HG03565 (cell line): ENCODE measurements at regions not wholly inside any gene's neighbourhood (a gene's known extent, or its start where the extent isn't known, plus 50 kb on each side); places are given as distances from the start of the nearest gene placed in this dataset.

ENCODE experiments used
- ATAC-seq: cut with Tn5 transposase; IDR thresholded peaks from one replicate; pipeline ENCODE4 v1.9.1; 2021; ENCODE audit warnings: mild to moderate bottlenecking, moderate library complexity; ENCODE audit not compliant: unreplicated experiment

DNA sequence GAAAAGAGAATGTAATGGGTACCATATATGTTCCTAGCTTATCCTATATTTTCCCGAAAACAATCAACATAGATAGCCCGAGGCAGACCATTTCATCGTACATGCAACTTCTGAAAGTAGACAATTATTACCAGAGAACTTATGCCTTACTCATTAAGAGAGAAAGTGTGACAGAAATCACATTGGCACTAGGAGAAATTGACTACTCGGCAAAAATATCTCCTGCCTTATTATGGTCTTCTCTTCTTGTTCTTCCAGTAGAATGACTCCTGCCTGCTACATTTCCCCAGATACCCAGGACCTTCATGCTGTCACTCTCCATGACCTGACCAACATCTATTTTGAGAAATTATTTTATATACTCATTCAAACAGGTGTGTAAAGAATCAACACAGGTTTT, 1015.7 kb downstream of the TUSC7 start:
- ATAC-seq = no peak

GRCh38 chr3:117726776-117727175, 1017.2 kb downstream of the TUSC7 start:
- no peak for ATAC-seq

DNA sequence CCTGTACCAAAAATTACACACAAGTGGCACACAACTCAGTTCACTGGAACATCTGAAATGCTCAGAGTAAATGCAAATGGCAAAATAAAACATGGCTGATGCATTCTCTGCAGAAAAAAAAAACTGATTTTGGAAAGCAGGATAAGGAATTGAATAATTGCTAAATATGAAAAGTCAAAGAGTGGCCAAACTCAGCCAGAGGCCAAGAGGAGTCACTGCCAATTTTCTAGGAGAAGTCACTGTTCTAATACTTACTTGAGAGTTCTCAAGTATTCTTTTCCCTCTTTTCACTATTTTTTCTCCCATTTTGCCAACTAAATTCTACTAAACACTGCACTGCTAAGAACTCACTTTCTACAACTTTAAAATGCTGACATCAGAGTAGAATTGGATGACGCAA, 1018.6 kb downstream of the TUSC7 start:
- ATAC-seq = no peak

DNA sequence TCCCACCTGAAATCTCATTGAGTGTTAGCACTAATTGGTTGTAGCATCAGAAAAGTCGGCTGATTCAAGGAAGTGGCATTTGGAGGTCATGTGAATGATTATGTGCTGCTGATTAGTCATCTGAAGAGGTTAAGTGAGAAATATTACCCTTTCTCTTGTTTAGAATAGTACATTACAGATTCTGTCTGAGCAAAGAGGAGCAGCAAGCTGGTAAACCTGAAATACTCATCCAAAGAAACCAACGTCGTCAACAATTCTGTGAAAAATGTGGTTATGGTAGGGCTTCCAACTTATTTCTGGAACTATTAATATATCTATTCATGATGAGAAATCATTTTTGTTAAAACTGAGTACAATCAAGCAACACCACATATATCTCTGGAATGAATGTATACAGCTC, 1024.9 kb downstream of the TUSC7 start:
- ATAC-seq = no peak

DNA sequence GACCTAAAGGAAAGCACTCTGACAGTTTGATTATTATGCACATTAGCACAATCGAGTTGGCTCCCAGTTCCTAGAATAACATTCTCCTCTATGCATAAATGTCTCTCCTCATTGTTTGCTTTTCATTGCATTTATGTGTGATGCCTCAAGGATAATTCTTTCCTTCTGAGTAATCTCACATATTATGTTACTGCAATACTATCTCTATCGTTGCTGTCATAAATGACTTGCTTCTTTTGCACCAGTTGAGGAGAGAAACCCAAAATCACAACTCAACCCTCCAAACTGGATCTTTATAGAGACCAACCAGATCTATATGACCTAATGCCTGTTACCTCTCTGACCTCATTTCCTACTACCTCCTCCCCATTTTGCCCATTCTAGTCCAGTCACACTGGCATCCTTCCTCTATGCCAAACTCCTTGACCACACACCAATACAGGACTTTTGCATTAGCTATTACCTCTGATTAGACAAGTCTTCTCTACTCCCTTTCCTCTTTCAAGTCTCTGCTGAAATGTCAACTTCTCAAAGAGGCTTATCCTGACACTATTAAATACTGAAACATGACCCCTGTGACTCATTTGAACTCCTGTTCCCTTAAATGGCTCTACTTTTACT, 1026.0 kb downstream of the TUSC7 start:
- no peak for ATAC-seq

DNA sequence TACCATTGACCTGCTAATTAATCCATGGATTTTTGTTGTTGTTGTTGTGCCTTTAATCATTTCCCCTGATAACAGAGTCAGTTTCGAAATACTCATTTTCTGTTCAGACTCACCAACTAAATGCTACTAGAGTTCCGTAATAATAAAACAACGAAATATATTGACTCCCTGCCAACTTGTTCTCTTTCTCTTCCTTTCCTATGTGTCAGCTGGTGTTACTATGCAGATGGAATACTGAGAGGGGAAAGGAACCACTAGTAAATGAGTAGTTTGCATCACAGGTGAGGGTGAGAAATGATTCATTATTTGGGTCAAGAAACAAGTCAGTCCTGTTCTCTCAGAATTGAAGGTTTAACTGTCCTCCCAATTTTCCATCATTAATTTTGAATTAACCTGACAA, 1027.3 kb downstream of the TUSC7 start:
- ATAC-seq = no peak

GRCh38 chr3:117743993-117744392, 1034.4 kb downstream of the TUSC7 start:
- no peak for ATAC-seq

DNA sequence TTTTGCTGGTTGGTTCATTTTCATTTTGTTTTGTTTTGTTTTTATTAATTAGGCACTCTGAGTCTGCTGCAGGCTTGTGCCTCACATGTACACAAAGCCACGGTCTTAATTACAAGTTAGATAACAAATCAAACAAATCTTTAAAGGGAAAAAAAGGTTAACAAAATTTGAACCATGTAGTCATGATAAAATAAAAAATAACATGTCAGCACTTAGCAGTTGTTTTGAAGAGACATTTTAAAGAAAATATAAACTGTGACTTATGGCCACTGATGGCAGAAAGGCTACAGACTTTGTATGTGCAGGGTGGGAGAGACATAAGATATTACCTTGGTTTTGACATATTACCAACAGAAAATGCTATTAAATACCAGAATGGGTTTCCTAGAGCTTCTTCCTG, 1035.4 kb downstream of the TUSC7 start:
- no peak for ATAC-seq

DNA sequence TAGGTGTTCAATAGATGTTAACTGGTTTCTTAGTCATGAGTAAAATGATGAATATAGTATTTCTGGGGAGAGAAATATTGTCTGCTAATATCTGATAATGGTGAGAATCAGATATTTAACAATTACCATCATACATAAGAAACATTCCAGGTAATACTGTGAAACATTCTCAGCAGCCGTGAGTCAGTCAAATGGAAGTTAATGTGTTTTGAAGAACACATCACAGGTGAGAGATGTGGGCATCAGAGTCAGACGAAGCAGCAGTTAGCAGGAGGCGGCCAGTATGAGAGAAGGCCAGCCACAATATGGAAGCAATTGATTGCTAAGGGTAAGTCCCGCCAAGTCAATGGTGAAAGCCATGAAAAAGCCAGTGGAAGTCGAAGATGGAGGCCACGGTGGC, 1035.9 kb downstream of the TUSC7 start:
- ATAC-seq = no peak

- no peak for ATAC-seq
Measured at GRCh38 chr3:117746066-117746465, 1036.5 kb downstream of the TUSC7 start.

DNA sequence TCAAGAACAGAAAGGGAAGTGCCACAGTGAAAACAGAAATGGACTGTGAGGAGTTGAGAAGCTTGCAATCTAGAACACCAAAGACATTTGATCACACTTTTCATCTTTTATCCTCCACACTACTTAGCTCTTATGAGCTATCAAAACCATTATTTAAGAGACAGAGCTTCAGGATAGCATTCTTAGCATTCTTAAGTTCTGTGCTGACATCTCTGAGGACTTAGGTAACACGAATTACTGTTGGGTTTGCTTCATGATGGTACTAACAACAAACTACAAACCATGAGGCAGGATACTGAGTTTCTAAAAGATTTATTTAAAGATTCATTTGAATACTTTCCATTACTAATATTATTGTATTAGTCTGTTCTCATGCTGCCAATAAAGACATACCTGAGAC, 1038.6 kb downstream of the TUSC7 start:
- no peak for ATAC-seq

- no peak for ATAC-seq
Measured at GRCh38 chr3:117750674-117751269, 1041.2 kb downstream of the TUSC7 start.

GRCh38 chr3:117751651-117752050, 1042.1 kb downstream of the TUSC7 start:
- ATAC-seq = no peak

GRCh38 chr3:117752984-117753717, 1043.6 kb downstream of the TUSC7 start:
- no peak for ATAC-seq

DNA sequence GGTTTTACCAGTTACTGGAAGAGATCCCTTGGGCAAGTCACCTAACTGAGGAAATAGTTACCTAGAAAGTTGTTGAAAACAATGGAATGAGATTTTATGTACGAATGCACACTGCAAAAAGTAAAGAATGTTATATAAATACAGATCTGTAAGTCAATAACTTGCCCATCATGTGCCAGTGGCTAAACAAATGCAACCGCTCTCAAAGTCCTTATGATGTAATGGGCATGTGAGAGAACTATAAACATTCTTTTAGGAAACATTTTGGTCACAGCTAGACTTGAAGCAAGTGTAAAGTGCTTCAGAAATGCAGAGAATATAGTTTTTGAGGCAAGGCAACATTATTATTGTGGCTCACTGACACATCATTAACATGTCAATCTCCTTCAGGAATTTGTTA, 1044.5 kb downstream of the TUSC7 start:
- no peak for ATAC-seq

GRCh38 chr3:117754841-117755240, 1045.3 kb downstream of the TUSC7 start:
- no peak for ATAC-seq

GRCh38 chr3:117756563-117756962, 1047.0 kb downstream of the TUSC7 start:
- no peak for ATAC-seq

DNA sequence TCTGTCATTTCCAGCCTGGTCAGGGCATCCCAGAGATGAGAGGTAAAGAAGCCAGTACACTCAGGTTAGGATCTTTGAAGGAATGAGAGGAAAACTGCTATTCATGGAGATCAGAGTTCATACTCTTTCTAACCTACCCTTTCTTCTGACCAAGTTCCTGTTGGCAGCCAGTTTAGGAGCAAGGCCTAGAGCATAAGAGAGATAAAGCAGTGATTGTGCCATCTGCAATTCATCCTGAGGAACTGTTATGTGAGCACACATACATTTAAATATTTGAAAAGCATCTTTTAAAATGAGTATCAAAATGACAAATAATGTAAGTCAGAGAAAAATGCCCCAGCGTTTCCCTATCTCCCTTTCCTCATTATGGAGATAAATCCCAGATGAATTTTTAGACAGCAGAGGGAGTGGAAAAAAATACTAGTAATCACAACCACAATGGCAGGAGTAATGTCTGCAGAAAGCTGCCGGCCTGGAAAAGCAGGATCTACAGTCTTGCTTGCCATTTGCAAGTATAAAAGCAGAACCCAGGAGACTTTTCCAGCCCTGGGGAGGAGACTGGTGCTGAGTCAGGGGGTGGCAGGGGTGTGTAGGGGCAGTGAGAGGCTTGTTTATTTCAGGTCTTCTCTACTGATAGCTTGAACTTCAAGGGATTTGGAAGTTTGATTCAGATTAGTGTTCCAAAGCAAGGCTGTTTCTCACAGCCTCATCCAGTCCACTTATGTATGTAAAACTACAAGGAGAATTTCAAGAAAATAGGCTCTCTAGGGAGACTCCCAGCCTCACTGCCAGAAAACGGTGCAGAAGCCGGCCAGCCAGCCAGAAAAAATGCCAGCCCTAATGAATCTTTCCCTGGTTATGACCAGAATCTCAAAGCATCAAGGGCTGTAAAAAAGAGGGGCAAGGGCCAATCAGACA, 1052.4 kb downstream of the TUSC7 start:
- no peak for ATAC-seq

DNA sequence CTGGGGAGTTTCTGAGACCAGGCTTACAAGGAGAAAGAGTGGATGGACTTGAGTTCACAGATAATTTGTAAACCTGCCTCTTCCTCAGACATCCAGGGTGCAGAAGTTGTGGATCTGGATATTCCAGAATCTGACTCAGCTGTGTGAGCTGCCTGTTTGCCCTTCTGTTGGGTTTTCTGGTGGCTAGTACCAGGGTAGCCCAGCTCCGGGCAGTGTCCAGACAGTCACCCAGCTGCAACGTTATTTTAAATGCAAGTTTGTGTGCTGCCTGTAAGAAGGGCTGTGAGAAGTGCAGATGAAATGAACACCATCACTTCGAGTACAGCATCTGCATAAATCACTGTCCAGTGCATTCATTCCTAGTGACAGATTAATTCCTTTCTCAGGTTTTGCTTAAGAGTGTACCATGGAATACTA, 1053.0 kb downstream of the TUSC7 start:
- no peak for ATAC-seq

DNA sequence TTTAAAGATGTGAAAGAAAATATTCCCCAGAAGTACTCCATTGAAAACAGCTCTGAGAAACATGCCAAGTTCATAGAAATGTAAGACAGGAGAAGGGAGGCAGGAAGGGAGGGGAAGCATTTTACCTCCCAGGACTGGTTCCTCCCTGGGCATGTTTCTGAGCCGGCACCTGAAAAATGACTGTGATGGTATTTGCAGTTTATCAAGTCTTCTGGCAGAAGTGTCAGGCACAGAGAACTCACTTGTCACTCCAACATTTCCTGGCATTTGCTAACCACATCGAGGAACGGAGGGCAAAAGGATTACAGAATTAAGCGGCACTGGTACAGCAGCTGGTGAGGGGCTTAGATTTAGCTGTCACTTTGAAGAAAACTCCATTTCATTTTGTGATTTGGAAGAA, 1054.0 kb downstream of the TUSC7 start:
- ATAC-seq = no peak

DNA sequence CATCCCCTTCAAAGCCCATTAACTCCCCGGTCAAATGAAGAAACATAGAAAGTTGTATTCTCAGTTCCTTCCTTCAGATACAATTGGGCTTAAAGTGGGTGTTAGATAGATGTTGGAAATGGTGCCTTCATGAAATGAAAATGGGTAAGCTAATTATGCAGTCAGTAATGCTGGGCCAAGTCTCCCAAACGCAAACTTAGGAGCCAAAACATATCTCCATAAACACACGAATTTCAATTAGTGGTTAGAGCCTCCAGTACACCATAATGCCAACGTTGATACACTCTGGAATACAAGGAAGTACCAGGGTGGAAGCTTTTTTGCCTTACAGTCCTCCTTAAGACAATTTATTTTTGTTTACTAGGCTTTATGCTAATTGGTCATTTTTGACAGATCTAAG, 1059.0 kb downstream of the TUSC7 start:
- no peak for ATAC-seq
